GM10266 (cell line): ENCODE measurements at regions not wholly inside any gene's neighbourhood (a gene's known extent, or its start where the extent isn't known, plus 50 kb on each side); places are given as distances from the start of the nearest gene placed in this dataset.

ENCODE experiments used
- DNase-seq: peaks from one replicate; pipeline ENCODE4 v3.0.0; 2012; ENCODE audit errors: extremely low spot score
- CTCF ChIP-seq: IDR thresholded peaks from 2 replicates; pipeline ENCODE4 v1.5.1; 2012; ENCODE audit warnings: mild to moderate bottlenecking, low read depth; ENCODE audit not compliant: control insufficient read depth, insufficient read depth; ENCODE audit errors: missing control alignments

- DNase-seq, result no peak
- no peak for TF ChIP-seq CTCF
Observed at GRCh38 chr4:3865986-3866812, 100.0 kb downstream of the ADRA2C start.

DNA sequence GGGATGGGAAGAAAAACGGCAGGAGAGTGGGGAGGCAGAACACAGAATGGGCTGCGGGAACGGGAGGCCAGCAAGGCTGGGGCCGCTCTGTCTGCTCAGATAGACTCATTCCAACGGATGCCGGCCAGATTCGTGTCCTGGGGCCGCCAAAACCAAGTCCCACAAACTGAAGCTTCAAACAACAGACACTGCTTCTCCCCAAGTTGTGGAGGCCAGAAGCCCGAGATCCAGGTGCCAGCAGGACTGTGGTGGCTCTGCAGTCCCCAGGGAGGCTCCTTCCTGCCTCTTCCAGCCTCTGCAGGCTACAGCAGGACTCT, 100.6 kb downstream of the ADRA2C start:
- TF ChIP-seq CTCF, result no peak
- DNase-seq, result no peak

- no peak for TF ChIP-seq CTCF
- DNase-seq, result no peak
Observed at GRCh38 chr4:3867403-3868100, 101.4 kb downstream of the ADRA2C start.

- no peak for DNase-seq
- no peak for TF ChIP-seq CTCF
Observed at GRCh38 chr4:3868211-3869173, 102.3 kb downstream of the ADRA2C start.

DNA sequence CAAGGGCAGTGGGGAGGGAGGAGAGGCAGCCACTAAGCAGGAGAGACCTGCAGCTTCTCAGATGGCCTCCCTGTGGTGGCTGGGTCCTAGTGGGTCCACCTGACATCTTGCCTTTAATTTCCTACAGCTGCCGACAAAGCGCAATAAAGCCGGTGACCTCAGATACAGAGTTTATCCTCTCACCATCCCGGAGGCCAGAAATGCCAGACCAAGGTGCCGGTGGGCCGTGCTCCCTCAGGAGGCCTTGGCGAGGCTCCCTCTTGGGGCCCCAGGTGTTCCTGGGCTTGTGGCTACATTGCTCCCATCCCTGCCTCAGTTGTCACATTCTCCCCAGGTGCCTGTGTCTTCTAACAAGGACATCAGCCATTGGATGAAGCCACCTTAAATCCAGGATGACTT, 103.0 kb downstream of the ADRA2C start:
- no peak for TF ChIP-seq CTCF

GRCh38 chr4:3869661-3870566, 103.7 kb downstream of the ADRA2C start:
- TF ChIP-seq CTCF, result no peak
- DNase-seq, result no peak

More for the DNA sequence above, 103.0 kb downstream of the ADRA2C start:
- DNase-seq, result no peak
